NCI-H1417 (cell line): ENCODE measurements at regions not wholly inside any gene's neighbourhood (a gene's known extent, or its start where the extent isn't known, plus 50 kb on each side); places are given as distances from the start of the nearest gene placed in this dataset.

Experiments
- DNase-seq, 3 experiments: peaks; one replicate each; lab custom pipeline; 2025; lab: John Stamatoyannopoulos, UW

DNA sequence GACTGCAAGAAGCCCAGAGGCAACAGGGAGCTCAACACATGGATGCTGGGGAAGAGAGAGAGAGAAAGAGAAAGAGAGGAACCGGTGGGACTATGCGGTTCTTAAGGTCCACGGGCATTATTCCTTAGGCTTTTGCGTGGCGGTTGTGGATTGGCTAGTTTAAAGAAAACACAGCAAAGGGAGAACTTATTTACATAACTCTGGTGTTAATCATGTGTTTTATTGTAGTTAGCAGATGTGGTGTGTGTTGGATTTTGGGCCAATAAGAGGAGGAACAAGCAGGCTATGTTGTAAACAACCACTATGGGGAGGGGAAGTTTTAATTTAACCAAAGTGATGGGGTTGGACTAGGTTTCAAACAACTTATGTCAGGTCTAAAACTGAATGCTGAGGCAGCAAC is 275.3 kb upstream of the KLF12 start:
- DNase-seq = no peak

DNA sequence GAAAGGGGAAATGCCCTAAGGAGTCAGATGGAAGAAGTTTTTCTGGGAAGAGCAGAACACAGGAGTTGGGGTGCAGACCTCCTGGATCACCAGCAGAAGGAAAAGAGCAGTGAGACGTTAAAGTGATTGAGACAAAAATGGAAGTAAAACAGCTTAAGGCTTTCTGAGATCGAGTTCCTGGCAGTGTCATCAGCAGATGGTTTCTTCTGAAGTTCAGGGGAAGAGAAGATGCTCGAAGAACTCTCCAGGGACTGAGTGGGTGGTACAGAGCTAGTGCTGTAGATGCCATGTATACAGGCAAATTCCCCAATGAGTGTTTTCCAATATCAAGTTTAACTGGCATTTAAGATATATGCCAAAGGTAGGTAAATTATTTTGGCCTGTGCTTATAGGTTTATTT is 272.2 kb upstream of the KLF12 start:
- DNase-seq = no peak

DNA sequence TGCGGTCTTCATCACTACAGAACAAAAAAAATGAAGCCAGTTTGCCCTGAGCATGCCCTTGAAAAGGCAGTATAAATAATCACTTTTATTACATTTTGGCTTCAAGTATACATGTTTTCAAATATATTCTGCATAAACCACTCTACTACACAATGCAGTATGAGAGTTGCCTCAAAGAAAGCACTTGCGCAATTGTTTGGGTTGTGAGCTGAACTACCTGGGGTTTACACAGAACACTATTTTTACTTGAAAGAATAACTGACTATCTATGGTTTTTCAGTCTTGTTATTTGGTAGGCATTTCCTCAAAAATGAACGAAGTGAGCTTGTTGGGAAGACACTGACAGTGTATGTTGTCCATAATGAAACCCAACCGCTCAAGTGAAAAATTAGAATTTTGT is 264.4 kb upstream of the KLF12 start:
- DNase-seq = no peak

DNA sequence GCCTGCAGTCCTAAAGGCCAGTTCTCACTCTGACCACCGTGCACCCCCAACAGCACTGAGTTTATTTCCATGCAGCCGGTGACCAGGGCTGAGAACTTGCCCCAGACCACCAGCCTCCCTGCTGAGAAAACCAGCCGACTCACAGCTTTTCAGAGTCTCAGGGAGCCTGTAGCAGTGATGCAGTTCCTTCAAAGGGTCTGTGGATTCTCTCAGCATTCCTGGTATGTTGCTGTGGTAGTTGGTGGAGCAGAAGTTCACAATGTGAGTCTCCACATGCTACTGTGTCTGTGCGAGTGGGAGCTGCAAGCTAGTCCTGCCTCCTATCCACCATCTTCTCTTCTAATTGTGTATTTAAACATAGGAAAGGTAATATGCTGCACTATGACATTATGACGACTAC is 254.9 kb upstream of the KLF12 start:
- no peak for DNase-seq

DNA sequence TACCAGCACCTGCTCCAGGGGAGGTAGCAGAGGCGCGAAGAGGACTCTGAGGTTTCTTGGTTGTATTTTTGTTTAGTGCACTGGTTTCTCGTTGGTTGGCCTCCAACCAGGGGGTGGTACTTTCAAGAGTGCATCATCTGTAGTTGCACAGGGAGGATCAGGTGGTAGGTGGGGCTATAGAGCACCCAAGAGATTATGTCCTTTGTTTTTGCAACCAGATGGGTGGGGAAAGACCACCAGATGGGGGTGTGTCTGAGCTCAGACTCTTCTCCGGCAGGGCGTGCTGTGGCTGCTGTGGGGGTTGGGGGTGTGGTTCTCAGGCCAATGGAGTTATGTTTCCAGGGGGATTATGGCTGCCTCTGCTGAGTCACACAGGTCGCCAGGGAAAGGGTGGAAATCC is 254.4 kb upstream of the KLF12 start:
- no peak for DNase-seq

DNA sequence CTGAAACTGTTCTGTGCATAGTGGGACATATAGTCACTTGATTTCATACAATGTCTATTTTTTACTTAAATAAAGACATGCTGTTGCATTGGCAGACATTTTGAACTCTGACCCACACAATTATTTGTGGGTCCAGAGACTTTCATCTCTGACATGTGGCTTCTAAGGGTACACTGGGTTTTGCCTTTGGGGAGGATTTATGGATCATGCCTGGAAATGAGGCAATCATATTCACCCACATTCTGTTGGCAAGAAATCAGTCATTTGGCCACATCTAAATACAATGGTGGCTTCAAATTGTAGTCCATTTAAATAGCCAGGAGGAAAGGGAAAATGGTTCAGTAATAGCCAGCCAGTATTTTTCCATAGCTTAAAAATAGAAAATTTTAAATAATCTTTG is 238.3 kb upstream of the KLF12 start:
- no peak for DNase-seq

DNA sequence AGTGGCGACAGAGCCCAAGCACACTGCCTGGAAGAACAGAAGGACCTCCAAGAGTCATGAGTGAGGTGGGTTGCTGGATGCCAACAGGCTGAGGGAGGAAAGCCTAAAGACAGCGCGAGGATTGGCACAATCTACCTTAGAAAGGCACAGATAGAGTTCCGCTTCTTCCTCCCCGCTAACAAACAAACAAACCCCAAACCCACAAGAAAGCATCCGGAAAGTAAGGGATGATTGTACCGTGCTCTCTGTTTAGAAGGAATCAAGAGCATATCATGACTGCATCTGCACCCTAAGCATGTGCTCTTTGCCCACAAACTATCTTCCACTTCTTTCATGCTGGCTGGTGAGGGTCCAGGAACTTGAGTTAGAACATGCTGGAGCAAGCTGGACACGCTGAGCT is 233.0 kb upstream of the KLF12 start:
- no peak for DNase-seq

DNA sequence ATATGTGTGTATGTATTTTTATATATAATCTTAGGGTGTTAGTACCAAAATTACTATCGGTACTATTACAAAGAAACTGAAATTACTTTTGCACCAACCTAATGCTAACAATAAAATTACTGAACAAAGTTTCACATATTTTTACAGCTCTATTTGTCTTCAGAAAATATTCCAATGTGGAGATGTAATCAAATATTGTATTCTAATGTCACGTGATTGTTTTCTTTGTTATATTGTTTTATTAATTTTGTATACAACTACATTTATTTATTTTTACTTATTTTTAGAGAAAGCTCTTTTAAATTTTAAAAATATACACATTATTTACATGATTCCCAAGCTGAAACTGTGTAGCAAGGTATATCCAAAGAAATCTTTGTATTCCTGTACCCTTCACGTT is 227.1 kb upstream of the KLF12 start:
- DNase-seq = no peak

DNA sequence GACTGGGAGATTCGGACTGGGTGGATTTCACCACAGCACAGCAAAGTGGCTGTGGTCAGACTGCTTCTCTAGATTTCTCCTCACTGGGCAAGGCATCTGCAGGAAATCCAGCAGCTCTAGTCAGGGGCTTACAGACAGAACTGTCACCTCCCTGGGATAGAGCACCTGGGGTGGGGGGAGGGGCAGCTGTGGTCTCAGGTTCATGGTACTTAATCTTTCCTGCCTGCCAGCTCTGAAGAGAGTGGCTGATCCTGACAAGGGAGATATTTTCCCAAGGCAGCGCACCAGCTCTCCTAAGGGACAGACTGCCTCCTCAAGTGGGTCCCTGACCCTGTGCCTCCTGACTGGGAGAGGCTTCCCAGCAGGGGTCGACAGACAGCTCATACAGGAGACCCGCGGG is 212.8 kb upstream of the KLF12 start:
- DNase-seq = peak in 2 of 3 experiments; percentile 28 to 37

DNA sequence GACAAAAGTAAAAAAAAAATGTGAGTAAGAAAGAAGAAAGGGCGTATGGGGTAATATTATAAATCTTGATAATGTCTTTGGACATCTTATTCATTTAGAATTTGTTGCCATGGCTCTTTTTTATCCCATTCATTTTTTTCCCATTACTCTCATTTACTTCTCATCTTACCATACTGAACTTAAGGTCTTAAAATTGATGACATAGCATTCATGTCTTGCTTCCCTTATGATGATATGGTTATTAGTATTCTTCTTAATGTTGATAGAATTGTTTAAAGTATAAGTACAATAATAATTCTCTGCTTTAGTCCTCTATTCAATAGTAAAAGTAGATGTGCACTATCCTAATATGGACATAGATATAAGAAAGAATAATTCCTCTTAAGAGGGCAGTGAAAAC is 204.1 kb upstream of the KLF12 start:
- DNase-seq = no peak

DNA sequence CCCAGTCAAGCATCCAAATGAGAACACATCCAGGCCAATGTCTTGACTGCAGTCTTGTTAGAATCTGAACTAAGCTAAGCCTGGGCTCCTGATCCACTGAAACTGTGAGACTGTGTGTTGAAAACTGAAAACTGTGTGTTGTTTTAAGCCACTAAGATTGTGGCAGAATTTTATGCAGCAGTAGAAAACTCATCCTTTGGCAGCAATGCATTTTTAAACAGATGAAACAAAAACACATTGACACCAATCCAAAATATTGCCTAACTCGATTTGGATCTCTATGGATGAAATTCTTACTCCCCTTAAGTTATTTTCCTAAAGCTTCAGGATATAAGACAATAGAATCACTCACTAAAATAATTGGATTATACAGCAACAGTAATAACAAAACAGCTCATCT is 202.3 kb upstream of the KLF12 start:
- no peak for DNase-seq

DNA sequence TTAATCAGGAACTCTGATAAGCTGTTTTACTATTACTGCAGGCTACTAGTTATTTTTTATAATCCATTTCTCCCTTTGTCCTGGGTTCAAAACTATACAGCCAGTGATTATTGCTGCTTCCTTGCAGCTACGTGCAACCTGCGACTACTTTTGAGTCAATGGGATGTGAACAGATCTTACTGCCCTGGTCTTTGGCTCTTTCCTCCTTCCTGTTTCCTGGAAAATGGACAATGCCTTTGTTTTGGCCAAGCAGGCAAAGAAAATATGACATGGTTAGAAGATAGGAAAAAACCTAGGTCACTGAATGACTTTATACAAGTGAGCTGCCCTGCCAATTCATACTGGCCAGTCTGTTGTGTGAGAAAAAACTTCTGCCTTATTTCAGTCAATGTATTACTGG is 201.2 kb upstream of the KLF12 start:
- DNase-seq = no peak

DNA sequence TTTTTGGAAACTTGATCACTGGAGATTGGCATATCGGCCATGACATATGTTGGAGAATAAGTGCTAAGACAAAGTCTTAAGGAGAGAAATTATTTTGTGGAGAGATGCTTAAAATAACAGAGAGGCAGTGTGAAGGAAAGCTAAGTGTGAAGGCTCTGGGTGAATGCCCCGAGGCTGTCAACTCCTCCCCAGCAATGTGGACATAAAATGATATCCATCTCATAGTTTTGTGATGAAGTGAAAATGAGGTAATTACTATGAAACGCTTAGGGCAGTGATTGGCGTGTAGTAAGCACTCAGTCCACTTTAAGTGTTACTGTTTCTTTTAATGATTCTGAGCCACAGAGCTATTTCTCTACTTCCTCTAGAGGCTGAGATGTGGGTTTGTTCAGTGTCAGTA is 195.8 kb upstream of the KLF12 start:
- DNase-seq = peak in 1 of 3 experiments; percentile 59

DNA sequence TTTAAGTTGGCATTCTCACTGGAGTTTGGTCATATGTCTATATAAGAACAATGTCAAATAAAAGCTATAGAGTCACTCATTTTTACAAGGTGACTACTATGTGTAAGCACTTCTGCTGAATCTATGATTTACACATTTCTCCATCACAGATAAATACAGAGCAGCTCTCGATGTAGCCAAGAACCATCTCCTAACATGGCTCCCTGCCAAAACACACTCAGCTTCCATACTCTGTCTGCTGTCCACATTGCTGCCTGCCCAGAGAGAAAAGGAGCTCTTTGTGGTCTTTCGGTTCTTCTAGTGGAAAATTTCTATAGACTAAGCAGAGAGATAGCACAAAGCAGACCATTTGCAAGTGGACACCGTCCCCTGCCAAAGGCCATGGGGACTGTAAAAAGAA is 190.9 kb upstream of the KLF12 start:
- DNase-seq = peak; percentile 61 to 90 (median 89)

DNA sequence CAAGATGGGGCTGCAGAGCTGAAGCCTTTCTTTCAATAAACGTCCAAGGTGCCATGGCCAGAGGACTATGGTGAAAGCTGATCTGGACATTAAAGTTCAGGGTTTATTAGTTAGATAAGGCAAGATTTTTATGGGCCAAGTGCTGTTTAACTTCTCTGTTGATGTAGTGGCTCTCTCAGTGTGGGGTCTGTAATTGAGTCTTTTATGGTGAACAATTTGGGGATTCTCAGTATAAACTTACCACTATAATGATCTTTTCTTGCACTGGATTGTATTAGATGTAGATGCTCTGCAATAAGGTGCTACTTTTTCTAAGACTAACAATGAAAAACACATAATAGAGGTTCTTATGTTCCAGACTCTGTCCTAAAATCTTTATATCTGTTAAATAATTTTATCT is 190.1 kb upstream of the KLF12 start:
- peak in 1 of 3 experiments; percentile 34 for DNase-seq

DNA sequence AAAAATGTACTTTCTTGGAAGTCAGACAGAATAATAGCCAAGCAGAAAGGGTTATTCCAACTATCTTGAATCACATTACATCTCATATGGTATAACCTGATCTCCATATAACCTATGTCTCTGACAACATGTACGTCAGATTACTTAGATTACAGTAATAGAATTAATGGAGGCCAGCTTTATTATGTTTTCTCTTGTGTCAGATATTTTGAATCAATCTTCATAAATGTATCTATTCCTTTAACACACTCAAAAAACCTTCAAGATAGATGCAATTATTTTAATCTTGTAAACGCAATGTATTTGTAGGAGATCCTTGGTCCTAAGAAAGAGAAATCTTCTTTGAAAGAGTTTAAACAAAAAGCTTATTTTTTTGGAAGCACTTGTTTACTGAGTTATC is 188.4 kb upstream of the KLF12 start:
- DNase-seq = no peak

DNA sequence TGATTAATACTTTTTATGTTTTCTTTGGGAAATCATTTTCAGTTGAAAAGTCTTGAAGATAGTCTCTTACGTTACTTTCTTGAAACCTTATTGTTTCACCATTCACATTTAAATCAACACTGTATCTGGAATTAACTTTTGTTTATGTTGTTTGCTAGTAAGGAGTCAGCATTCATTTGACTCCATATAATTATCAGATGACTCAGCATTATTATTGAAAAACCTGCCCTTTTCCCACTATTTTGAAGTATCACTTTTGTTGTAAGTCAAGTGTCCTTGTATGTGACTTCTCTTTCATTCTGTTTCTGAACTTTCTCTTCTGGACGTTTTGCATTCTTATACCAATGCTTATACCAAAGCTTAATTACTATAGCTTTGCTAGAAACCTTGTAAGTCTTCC is 186.1 kb upstream of the KLF12 start:
- no peak for DNase-seq

DNA sequence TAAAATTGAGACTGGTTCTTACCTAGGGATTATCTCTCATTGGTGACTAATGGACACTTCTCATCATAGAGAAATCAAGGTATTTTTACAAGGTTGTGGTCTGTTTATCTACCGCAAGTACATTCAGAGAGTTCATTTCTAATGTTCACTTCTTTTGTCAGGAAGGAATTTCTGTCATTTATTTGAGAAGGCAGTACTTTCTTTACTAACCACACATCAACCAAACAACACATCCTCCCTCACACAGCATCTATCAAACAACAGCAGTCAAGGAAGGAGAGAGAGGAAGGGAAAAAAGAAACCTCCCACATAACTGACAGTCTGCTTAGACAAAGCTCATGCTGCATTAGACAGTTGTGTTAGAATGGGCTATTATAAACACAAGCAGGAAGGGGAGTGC is 182.3 kb upstream of the KLF12 start:
- DNase-seq = peak in 2 of 3 experiments; percentile 38 to 82

DNA sequence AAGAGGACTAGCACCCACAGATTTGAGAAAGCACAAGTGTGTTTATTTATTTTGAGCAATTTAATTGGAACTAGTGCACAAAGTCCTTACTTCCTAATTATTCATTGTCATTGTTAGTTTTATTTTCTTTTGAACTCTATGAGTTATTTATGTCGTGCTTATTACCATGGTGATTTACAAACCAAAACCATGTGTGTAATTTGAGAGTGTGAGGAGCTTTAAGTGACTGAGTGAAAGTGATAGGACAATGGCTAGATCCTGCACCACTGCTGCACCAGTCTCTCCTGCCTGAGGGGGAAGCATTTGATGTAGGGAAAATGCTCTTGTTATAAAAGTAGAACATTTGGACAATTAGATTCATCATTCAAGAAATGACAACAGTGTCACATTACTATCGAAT is 172.3 kb upstream of the KLF12 start:
- peak in 2 of 3 experiments; percentile 35 to 85 for DNase-seq

DNA sequence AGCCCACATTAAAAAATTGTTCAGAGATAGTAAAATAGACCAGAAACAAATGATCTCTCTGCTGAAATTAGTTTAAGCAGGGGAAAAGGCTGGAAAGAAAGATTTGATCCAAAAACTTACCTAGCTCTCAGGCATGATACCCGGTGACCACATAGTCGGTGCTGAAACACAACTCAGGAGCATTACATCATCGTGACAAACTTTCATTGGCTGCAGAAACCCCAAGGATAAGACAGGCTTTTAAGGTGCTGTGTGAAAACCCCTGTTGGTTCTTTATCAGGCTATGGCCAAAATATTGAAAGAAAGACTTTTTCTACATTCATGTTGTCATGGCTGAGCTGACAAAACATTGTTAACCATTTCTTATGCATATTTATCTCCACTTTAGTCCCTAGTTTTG is 171.7 kb upstream of the KLF12 start:
- peak in 2 of 3 experiments; percentile 50 to 73 for DNase-seq

DNA sequence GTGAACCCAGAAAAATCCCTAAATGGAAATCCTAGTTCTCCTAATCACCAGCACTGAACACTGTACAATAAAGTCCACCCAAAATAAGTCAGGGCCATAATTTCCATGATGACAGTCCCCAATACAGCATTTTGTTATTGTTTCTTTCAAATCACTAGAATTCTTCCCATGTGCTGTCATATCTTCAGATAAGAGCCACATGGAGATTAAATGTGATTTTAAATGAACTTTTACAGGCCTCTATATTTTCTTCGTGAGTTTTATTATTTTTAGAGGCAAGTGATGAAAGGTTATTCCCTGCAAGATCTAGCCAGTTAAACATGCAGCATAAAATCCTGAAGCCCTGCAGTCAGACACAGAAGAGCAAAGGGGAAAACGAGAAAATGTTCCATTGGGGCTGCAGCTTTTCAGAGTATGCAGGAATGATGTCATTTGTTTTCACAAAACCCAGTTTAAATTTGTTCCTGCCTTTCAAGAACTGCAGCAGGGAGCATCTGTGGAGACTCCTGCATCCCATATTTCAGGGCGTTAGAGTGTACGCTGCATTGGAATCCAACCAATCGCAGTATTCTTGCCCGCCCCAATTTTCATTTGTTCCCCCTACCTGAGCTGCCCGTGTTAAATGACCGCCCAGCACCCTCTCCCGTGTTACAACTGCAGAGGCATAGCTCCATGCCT is 167.2 kb upstream of the KLF12 start:
- DNase-seq = no peak

DNA sequence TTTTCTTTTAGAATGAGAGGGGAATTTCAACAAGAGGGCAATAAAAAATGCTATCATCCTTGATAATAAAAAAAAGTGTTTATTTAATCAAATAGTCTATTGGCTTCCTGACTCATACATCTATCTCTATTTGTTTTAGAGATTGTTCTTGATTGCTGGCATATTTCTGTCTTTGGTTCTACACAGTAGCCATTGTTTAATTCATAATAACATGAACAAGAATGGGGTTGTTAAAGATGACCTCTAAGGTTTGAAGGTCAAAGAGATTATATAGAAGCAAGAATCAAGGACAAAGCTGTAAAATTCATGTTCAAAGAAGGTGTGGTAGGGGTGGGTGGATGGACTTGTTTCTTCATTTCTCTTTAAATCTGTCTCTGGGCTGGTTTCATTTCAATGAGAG is 166.0 kb upstream of the KLF12 start:
- no peak for DNase-seq

DNA sequence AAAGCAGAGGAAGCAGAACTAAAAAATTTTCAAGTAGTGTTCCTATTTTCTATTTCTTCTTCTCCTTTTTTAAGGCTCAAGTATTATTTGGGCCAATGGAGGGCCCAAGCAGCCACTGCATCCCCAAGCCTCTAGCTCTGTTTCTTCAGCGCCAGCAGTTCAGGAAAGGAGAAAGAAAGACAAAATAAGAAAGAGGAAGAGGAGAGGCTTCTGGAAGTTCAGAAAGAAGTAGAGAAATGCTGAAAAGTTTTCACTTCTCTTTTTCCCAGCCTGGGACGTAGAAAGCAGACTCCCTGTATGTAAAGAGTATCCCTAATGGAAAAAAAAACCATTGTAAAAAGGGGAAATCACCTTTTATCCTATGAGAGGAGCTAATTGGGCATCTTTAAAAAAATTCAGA is 165.5 kb upstream of the KLF12 start:
- DNase-seq = no peak

DNA sequence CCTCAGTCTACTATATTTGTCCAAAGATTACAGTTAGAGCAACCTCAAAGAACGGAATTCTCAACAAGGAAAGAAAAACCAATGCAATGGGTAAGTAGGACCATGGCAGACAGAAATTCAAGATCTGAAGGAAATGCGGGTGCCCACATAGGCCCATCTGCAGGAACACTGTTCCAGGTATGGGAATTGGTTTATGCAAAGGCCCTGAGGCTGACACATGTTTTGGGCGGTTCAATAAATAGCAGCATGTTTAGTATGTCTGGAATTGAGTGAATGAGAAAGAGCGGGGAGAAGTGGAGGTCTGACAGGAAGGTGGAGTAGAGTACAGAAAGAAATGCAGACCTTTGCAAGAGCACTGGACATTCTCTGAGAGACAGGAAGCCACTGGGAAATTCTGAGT is 164.7 kb upstream of the KLF12 start:
- DNase-seq = no peak
